Suprapubic skin (tissue), 4 donors: ENCODE measurements at regions not wholly inside any gene's neighbourhood (a gene's known extent, or its start where the extent isn't known, plus 50 kb on each side); places are given as distances from the start of the nearest gene placed in this dataset.

Experiments used
- DNase-seq, 2 donors: peaks; one replicate each; pipeline ENCODE4 v3.0.0-alpha.2; 2019; ENCODE audit warnings: low spot score in 2 of 2
- H3K27ac ChIP-seq: fragments of 200-600 bp; sonication (generic); one replicate; pipeline ENCODE4 v1.5.1; 2019
- H3K27me3 ChIP-seq: fragments of 200-600 bp; sonication (generic); one replicate; pipeline ENCODE4 v1.5.1; 2019
- H3K36me3 ChIP-seq: fragments of 200-600 bp; sonication (generic); one replicate; pipeline ENCODE4 v1.5.1; 2019
- H3K4me1 ChIP-seq: fragments of 200-600 bp; sonication (generic); one replicate; pipeline ENCODE4 v1.5.1; 2019
- H3K4me3 ChIP-seq: fragments of 200-600 bp; sonication (generic); one replicate; pipeline ENCODE4 v1.5.1; 2019; ENCODE audit warnings: mild to moderate bottlenecking
- H3K9me3 ChIP-seq: fragments of 200-600 bp; sonication (generic); one replicate; pipeline ENCODE4 v1.5.1; 2019
- CTCF ChIP-seq, 2 donors: fragments of 200-600 bp in 1 of 2; fragments of 450-650 bp in 1 of 2; sonication (generic) in 1 of 2; IDR thresholded peaks; one replicate each; pipeline ENCODE4 v1.5.1; 2016 to 2019; ENCODE audit warnings: antibody characterized with exemption in 2 of 2, mild to moderate bottlenecking in 1 of 2, moderate library complexity in 1 of 2
- EP300 ChIP-seq: sonication (generic); formaldehyde crosslinking; IDR thresholded peaks from one replicate; pipeline ENCODE4 v1.6.1; 2017; ENCODE audit warnings: antibody characterized with exemption
- POLR2A ChIP-seq, 2 donors: fragments of 450-650 bp; IDR thresholded peaks; one replicate each; pipeline ENCODE4 v1.6.1; 2017; ENCODE audit warnings: antibody characterized with exemption in 2 of 2, mild to moderate bottlenecking in 2 of 2, moderate library complexity in 2 of 2
- POLR2AphosphoS5 ChIP-seq, 3 donors: sonication (generic); formaldehyde crosslinking; IDR thresholded peaks; one replicate each; pipeline ENCODE4 v1.6.1; 2017; ENCODE audit warnings: antibody characterized with exemption in 3 of 3
- WGBS: methylation state at CpG from one replicate; pipeline ENCODE4 v1.1.5; 2018; 5-methylcytosine and 5-hydroxymethylcytosine counted together

GRCh38 chr14:86357119-86357518 lies 827.2 kb downstream of the FLRT2 start:
- 45% methylated on average over 3 of the region's 3 CpGs for WGBS
- no peak for DNase-seq
- H3K36me3 ChIP-seq, result no peaks in the 10 kb centered on the region
- no peaks in the 10 kb centered on the region for H3K9me3 ChIP-seq
- TF ChIP-seq POLR2AphosphoS5 (IDR thresholded peaks at IDR 0.05), result no peak
- no peak for TF ChIP-seq EP300
- no peak for TF ChIP-seq POLR2A (IDR thresholded peaks at IDR 0.05)
- no peak for TF ChIP-seq CTCF (IDR thresholded peaks at IDR 0.05)
- no peak overlapping the region for H3K27ac ChIP-seq
- no peak overlapping the region for H3K4me3 ChIP-seq
- H3K4me1 ChIP-seq, result no peaks in the 10 kb centered on the region
- no peaks in the 10 kb centered on the region for H3K27me3 ChIP-seq

- WGBS, result 76% methylated on average over 3 of the region's 3 CpGs
- H3K4me3 ChIP-seq, result no peak overlapping the region
- no peaks in the 10 kb centered on the region for H3K4me1 ChIP-seq
- H3K9me3 ChIP-seq, result no peaks in the 10 kb centered on the region
- TF ChIP-seq POLR2A (IDR thresholded peaks at IDR 0.05), result no peak
- TF ChIP-seq EP300, result no peak
- TF ChIP-seq CTCF (IDR thresholded peaks at IDR 0.05), result no peak
- no peak for TF ChIP-seq POLR2AphosphoS5 (IDR thresholded peaks at IDR 0.05)
- H3K27me3 ChIP-seq, result no peaks in the 10 kb centered on the region
- no peak for DNase-seq
- H3K36me3 ChIP-seq, result no peaks in the 10 kb centered on the region
- no peak overlapping the region for H3K27ac ChIP-seq
Measured at GRCh38 chr14:86346818-86347384, 817.0 kb downstream of the FLRT2 start.

GRCh38 chr14:86334355-86334754 lies 804.4 kb downstream of the FLRT2 start:
- Histone ChIP-seq H3K36me3 (no peaks in the 10 kb centered on the region), H3K4me1 (no peaks in the 10 kb centered on the region), H3K4me3 (no peak overlapping the region), H3K27ac (no peak overlapping the region), H3K9me3 (peaks cover 4% of the 10 kb centered on the region), H3K27me3 (no peaks in the 10 kb centered on the region)
- WGBS, result 90% methylated on average over 3 of the region's 3 CpGs
- TF ChIP-seq POLR2AphosphoS5 (IDR thresholded peaks at IDR 0.05), result no peak
- TF ChIP-seq CTCF (IDR thresholded peaks at IDR 0.05), result no peak
- no peak for TF ChIP-seq POLR2A (IDR thresholded peaks at IDR 0.05)
- no peak for TF ChIP-seq EP300
- no peak for DNase-seq

- no peaks in the 10 kb centered on the region for H3K27me3 ChIP-seq
- 60% methylated on average over 1 of the region's 1 CpG for WGBS
- TF ChIP-seq POLR2AphosphoS5 (IDR thresholded peaks at IDR 0.05) (no peak), POLR2A (IDR thresholded peaks at IDR 0.05) (no peak), CTCF (IDR thresholded peaks at IDR 0.05) (no peak), EP300 (no peak)
- H3K36me3 ChIP-seq, result no peaks in the 10 kb centered on the region
- no peak for DNase-seq
- H3K4me1 ChIP-seq, result no peaks in the 10 kb centered on the region
- H3K27ac ChIP-seq, result no peak overlapping the region
- peaks cover 4% of the 10 kb centered on the region for H3K9me3 ChIP-seq
- no peak overlapping the region for H3K4me3 ChIP-seq
Measured at GRCh38 chr14:86333493-86333892, 803.5 kb downstream of the FLRT2 start.

GRCh38 chr14:86331341-86331740 lies 801.4 kb downstream of the FLRT2 start:
- no peaks in the 10 kb centered on the region for H3K36me3 ChIP-seq
- H3K27me3 ChIP-seq, result no peaks in the 10 kb centered on the region
- no peaks in the 10 kb centered on the region for H3K4me1 ChIP-seq
- H3K27ac ChIP-seq, result no peak overlapping the region
- 77% methylated on average over 3 of the region's 3 CpGs for WGBS
- no peaks in the 10 kb centered on the region for H3K9me3 ChIP-seq
- no peak for TF ChIP-seq CTCF (IDR thresholded peaks at IDR 0.05)
- no peak for TF ChIP-seq EP300
- no peak for TF ChIP-seq POLR2A (IDR thresholded peaks at IDR 0.05)
- TF ChIP-seq POLR2AphosphoS5 (IDR thresholded peaks at IDR 0.05), result no peak
- H3K4me3 ChIP-seq, result no peak overlapping the region
- no peak for DNase-seq
